ENCODE measurements at regions not wholly inside any gene's neighbourhood (a gene's known extent, or its start where the extent isn't known, plus 50 kb on each side); places are given as distances from the start of the nearest gene placed in this dataset.

- no peak overlapping the region for H3K27ac Mint-ChIP-seq
- Histone ChIP-seq H3K36me3 (ENCODE audit: control insufficient read depth in 2 of 2, extremely low read depth in 1 of 2, insufficient read depth in 1 of 2, low read length in 1 of 2) (no peaks in the 10 kb centered on the region), H3K9me3 (no peaks in the 10 kb centered on the region), H3K4me1 (ENCODE audit: control insufficient read depth in 1 of 2, extremely low read depth in 1 of 2, insufficient read depth in 2 of 2, low read length in 2 of 2) (no peaks in the 10 kb centered on the region), H3K27ac (ENCODE audit: low read length) (no peak overlapping the region), H3K27me3 (replicated peaks in 1 of 2; ENCODE audit: control insufficient read depth in 2 of 2, extremely low read depth in 1 of 2, insufficient read depth in 2 of 2, low read length in 1 of 2) (no peaks in the 10 kb centered on the region), H3K4me3 (ENCODE audit: control insufficient read depth in 1 of 2, extremely low read depth in 1 of 2, low read length in 1 of 2) (no peak overlapping the region)
- H3K4me1 Mint-ChIP-seq, result peaks cover 0 to 2% (median 1%) of the 10 kb centered on the region in 3 donors
- no peaks in the 10 kb centered on the region for H3K9me3 Mint-ChIP-seq
- ATAC-seq (replicated peaks in 1 of 4) (no peak), DNase-seq (no peak)
- CTCF ChIA-PET, result no interaction called here
- H3K27me3 Mint-ChIP-seq, result no peaks in the 10 kb centered on the region
- no CpG with 5 or more reads among the region's 9 CpGs for WGBS (ENCODE audit: insufficient coverage)
- no peaks in the 10 kb centered on the region for H3K36me3 Mint-ChIP-seq
- H3K4me3 Mint-ChIP-seq, result no peak overlapping the region
- POLR2A ChIA-PET, result interaction anchor here in 1 of 2 donors (0.6 kb wide), 1 partner anchor 138 kb away, joined by 3 read pairs; no protein-coding TSS in a partner anchor
Measured at GRCh38 chr6:139510040-139510790, 135.8 kb upstream of the CITED2 start.

GRCh38 chr6:139509167-139509566, 134.7 kb upstream of the CITED2 start:
- DNase-seq, result no peak
- no peak overlapping the region for H3K4me3 Mint-ChIP-seq
- 90% methylated on average over 3 of the region's 4 CpGs for WGBS (ENCODE audit: insufficient coverage)
- no peaks in the 10 kb centered on the region for H3K27me3 ChIP-seq (replicated peaks in 1 of 2; ENCODE audit: control insufficient read depth in 2 of 2, extremely low read depth in 1 of 2, insufficient read depth in 2 of 2, low read length in 1 of 2)
- ATAC-seq (replicated peaks in 1 of 4), result no peak
- H3K4me1 Mint-ChIP-seq, result no peaks in the 10 kb centered on the region
- no peaks in the 10 kb centered on the region for H3K27me3 Mint-ChIP-seq
- POLR2A ChIA-PET, result no interaction called here
- no peaks in the 10 kb centered on the region for H3K36me3 ChIP-seq (ENCODE audit: control insufficient read depth in 2 of 2, extremely low read depth in 1 of 2, insufficient read depth in 1 of 2, low read length in 1 of 2)
- H3K9me3 ChIP-seq, result no peaks in the 10 kb centered on the region
- H3K9me3 Mint-ChIP-seq, result no peaks in the 10 kb centered on the region
- no peak overlapping the region for H3K4me3 ChIP-seq (ENCODE audit: control insufficient read depth in 1 of 2, extremely low read depth in 1 of 2, low read length in 1 of 2)
- no peak overlapping the region for H3K27ac Mint-ChIP-seq
- no peaks in the 10 kb centered on the region for H3K36me3 Mint-ChIP-seq
- no peak overlapping the region for H3K27ac ChIP-seq (ENCODE audit: low read length)
- CTCF ChIA-PET, result no interaction called here
- H3K4me1 ChIP-seq (ENCODE audit: control insufficient read depth in 1 of 2, extremely low read depth in 1 of 2, insufficient read depth in 2 of 2, low read length in 2 of 2), result no peaks in the 10 kb centered on the region

- H3K27ac ChIP-seq (ENCODE audit: low read length), result no peak overlapping the region
- no peak for ATAC-seq (replicated peaks in 1 of 4)
- no peaks in the 10 kb centered on the region for H3K36me3 Mint-ChIP-seq
- no peak overlapping the region for H3K27ac Mint-ChIP-seq
- WGBS (ENCODE audit: insufficient coverage), result no CpG with 5 or more reads among the region's 2 CpGs
- H3K4me3 Mint-ChIP-seq, result no peak overlapping the region
- no peak for DNase-seq
- CTCF ChIA-PET, result no interaction called here
- H3K4me3 ChIP-seq (ENCODE audit: control insufficient read depth in 1 of 2, extremely low read depth in 1 of 2, low read length in 1 of 2), result no peak overlapping the region
- H3K9me3 Mint-ChIP-seq, result no peaks in the 10 kb centered on the region
- H3K27me3 ChIP-seq (replicated peaks in 1 of 2; ENCODE audit: control insufficient read depth in 2 of 2, extremely low read depth in 1 of 2, insufficient read depth in 2 of 2, low read length in 1 of 2), result no peaks in the 10 kb centered on the region
- H3K4me1 ChIP-seq (ENCODE audit: control insufficient read depth in 1 of 2, extremely low read depth in 1 of 2, insufficient read depth in 2 of 2, low read length in 2 of 2), result no peaks in the 10 kb centered on the region
- H3K9me3 ChIP-seq, result no peaks in the 10 kb centered on the region
- POLR2A ChIA-PET, result no interaction called here
- H3K4me1 Mint-ChIP-seq, result no peaks in the 10 kb centered on the region
- H3K27me3 Mint-ChIP-seq, result no peaks in the 10 kb centered on the region
- no peaks in the 10 kb centered on the region for H3K36me3 ChIP-seq (ENCODE audit: control insufficient read depth in 2 of 2, extremely low read depth in 1 of 2, insufficient read depth in 1 of 2, low read length in 1 of 2)
Measured at GRCh38 chr6:139508576-139508975, 134.1 kb upstream of the CITED2 start.

DNA sequence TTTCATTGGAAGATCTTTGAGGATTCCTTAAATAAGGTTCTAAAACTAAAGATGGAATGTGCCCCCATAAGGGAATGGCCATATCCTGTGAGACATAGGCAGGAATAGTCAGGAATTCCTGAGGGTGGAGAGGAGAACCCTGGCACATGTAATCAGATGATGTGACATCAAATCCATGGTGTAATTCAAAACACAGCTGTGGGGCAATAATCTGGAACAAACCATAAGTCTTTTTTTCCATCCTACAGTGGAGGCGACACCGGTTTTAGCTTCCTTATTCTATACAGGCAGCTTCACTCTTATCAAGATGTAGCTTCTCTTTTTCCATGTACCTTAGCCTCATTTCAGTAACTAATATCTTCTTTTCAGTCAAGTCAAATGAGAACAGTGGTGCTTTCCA, 133.6 kb upstream of the CITED2 start:
- H3K4me1 Mint-ChIP-seq, result no peaks in the 10 kb centered on the region
- H3K27me3 ChIP-seq (replicated peaks in 1 of 2; ENCODE audit: control insufficient read depth in 2 of 2, extremely low read depth in 1 of 2, insufficient read depth in 2 of 2, low read length in 1 of 2), result no peaks in the 10 kb centered on the region
- no peak overlapping the region for H3K4me3 Mint-ChIP-seq
- H3K4me1 ChIP-seq (ENCODE audit: control insufficient read depth in 1 of 2, extremely low read depth in 1 of 2, insufficient read depth in 2 of 2, low read length in 2 of 2), result no peaks in the 10 kb centered on the region
- no peak overlapping the region for H3K27ac Mint-ChIP-seq
- DNase-seq (no peak), ATAC-seq (replicated peaks in 1 of 4) (no peak)
- no peak overlapping the region for H3K27ac ChIP-seq (ENCODE audit: low read length)
- H3K36me3 ChIP-seq (ENCODE audit: control insufficient read depth in 2 of 2, extremely low read depth in 1 of 2, insufficient read depth in 1 of 2, low read length in 1 of 2), result no peaks in the 10 kb centered on the region
- H3K36me3 Mint-ChIP-seq, result no peaks in the 10 kb centered on the region
- WGBS (ENCODE audit: insufficient coverage), result no CpG with 5 or more reads among the region's 2 CpGs
- no peaks in the 10 kb centered on the region for H3K27me3 Mint-ChIP-seq
- POLR2A ChIA-PET, result interaction anchor here in 1 of 2 donors (0.5 kb wide), 1 partner anchor 571 kb away, joined by 3 read pairs; no protein-coding TSS in a partner anchor
- CTCF ChIA-PET, result no interaction called here
- no peaks in the 10 kb centered on the region for H3K9me3 ChIP-seq
- H3K9me3 Mint-ChIP-seq, result no peaks in the 10 kb centered on the region
- H3K4me3 ChIP-seq (ENCODE audit: control insufficient read depth in 1 of 2, extremely low read depth in 1 of 2, low read length in 1 of 2), result no peak overlapping the region

GRCh38 chr6:139500977-139501376, 126.5 kb upstream of the CITED2 start:
- POLR2A ChIA-PET, result no interaction called here
- no peak for DNase-seq
- Mint-ChIP-seq H3K27ac (no peak overlapping the region), H3K27me3 (no peaks in the 10 kb centered on the region), H3K9me3 (no peaks in the 10 kb centered on the region), H3K4me3 (no peak overlapping the region), H3K4me1 (no peaks in the 10 kb centered on the region), H3K36me3 (no peaks in the 10 kb centered on the region)
- no peak overlapping the region for H3K27ac ChIP-seq (ENCODE audit: low read length)
- no peak for ATAC-seq (replicated peaks in 1 of 4)
- no peaks in the 10 kb centered on the region for H3K36me3 ChIP-seq (ENCODE audit: control insufficient read depth in 2 of 2, extremely low read depth in 1 of 2, insufficient read depth in 1 of 2, low read length in 1 of 2)
- no peaks in the 10 kb centered on the region for H3K9me3 ChIP-seq
- CTCF ChIA-PET, result no interaction called here
- no peaks in the 10 kb centered on the region for H3K27me3 ChIP-seq (replicated peaks in 1 of 2; ENCODE audit: control insufficient read depth in 2 of 2, extremely low read depth in 1 of 2, insufficient read depth in 2 of 2, low read length in 1 of 2)
- no peaks in the 10 kb centered on the region for H3K4me1 ChIP-seq (ENCODE audit: control insufficient read depth in 1 of 2, extremely low read depth in 1 of 2, insufficient read depth in 2 of 2, low read length in 2 of 2)
- no peak overlapping the region for H3K4me3 ChIP-seq (ENCODE audit: control insufficient read depth in 1 of 2, extremely low read depth in 1 of 2, low read length in 1 of 2)
- 80% methylated on average over 1 of the region's 1 CpG for WGBS (ENCODE audit: insufficient coverage)

GRCh38 chr6:139498715-139499114, 124.3 kb upstream of the CITED2 start:
- POLR2A ChIA-PET, result no interaction called here
- Histone ChIP-seq H3K36me3 (ENCODE audit: control insufficient read depth in 2 of 2, extremely low read depth in 1 of 2, insufficient read depth in 1 of 2, low read length in 1 of 2) (no peaks in the 10 kb centered on the region), H3K4me1 (ENCODE audit: control insufficient read depth in 1 of 2, extremely low read depth in 1 of 2, insufficient read depth in 2 of 2, low read length in 2 of 2) (no peaks in the 10 kb centered on the region), H3K9me3 (no peaks in the 10 kb centered on the region), H3K27ac (ENCODE audit: low read length) (no peak overlapping the region), H3K4me3 (ENCODE audit: control insufficient read depth in 1 of 2, extremely low read depth in 1 of 2, low read length in 1 of 2) (no peak overlapping the region), H3K27me3 (replicated peaks in 1 of 2; ENCODE audit: control insufficient read depth in 2 of 2, extremely low read depth in 1 of 2, insufficient read depth in 2 of 2, low read length in 1 of 2) (no peaks in the 10 kb centered on the region)
- CTCF ChIA-PET, result no interaction called here
- no peak for ATAC-seq (replicated peaks in 1 of 4)
- Mint-ChIP-seq H3K36me3 (no peaks in the 10 kb centered on the region), H3K27ac (no peak overlapping the region), H3K4me1 (no peaks in the 10 kb centered on the region), H3K27me3 (no peaks in the 10 kb centered on the region), H3K4me3 (no peak overlapping the region), H3K9me3 (no peaks in the 10 kb centered on the region)
- no peak for DNase-seq
- WGBS (ENCODE audit: insufficient coverage), result no CpG with 5 or more reads among the region's 2 CpGs

Data from T-cell (primary cell).